ENCODE measurements at regions not wholly inside any gene's neighbourhood (a gene's known extent, or its start where the extent isn't known, plus 50 kb on each side); places are given as distances from the start of the nearest gene placed in this dataset.
A peak's percentile ranks its signal among the peaks of the same experiment; 100 is the strongest.
"Not testable (repeated sequence)": the region's sequence is repeated elsewhere in the genome, so short reads cannot be mapped to it uniquely, and the experiment has no call there.

- not testable (repeated sequence) for H3K36me3 ChIP-seq (ENCODE audit: insufficient read depth, low read length); H3K4me3 ChIP-seq (ENCODE audit: low read length); H3K79me2 ChIP-seq (replicated peaks; ENCODE audit: insufficient read depth, low read length); H3K9me2 ChIP-seq (ENCODE audit: insufficient read depth, low read length); H3F3A ChIP-seq (ENCODE audit: insufficient read depth, low read length, poor library complexity, severe bottlenecking); H3K9me3 ChIP-seq (ENCODE audit: low read length); H3K4me2 ChIP-seq (ENCODE audit: low read length); H3K9ac ChIP-seq (ENCODE audit: low read length); H2AFZ ChIP-seq (ENCODE audit: low read depth, low read length); H3K27ac ChIP-seq (ENCODE audit: low read length); H4K20me1 ChIP-seq (ENCODE audit: insufficient read depth); H3K27me3 ChIP-seq (ENCODE audit: insufficient read depth, low read depth, low read length)
- TF ChIP-seq, protein P1, sequence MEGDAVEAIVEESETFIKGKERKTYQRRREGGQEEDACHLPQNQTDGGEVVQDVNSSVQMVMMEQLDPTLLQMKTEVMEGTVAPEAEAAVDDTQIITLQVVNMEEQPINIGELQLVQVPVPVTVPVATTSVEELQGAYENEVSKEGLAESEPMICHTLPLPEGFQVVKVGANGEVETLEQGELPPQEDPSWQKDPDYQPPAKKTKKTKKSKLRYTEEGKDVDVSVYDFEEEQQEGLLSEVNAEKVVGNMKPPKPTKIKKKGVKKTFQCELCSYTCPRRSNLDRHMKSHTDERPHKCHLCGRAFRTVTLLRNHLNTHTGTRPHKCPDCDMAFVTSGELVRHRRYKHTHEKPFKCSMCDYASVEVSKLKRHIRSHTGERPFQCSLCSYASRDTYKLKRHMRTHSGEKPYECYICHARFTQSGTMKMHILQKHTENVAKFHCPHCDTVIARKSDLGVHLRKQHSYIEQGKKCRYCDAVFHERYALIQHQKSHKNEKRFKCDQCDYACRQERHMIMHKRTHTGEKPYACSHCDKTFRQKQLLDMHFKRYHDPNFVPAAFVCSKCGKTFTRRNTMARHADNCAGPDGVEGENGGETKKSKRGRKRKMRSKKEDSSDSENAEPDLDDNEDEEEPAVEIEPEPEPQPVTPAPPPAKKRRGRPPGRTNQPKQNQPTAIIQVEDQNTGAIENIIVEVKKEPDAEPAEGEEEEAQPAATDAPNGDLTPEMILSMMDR (IDR thresholded peaks at IDR 0.05; ENCODE audit: poor library complexity, severe bottlenecking): peak; percentile 62
- TF ChIP-seq RAD21 (conservative IDR thresholded peaks at IDR 0.05): peak; percentile 40
- TF ChIP-seq SMC3 (conservative IDR thresholded peaks at IDR 0.05; ENCODE audit: poor library complexity): peak; percentile 42
Observed at GRCh38 chr22:16911340-16911739, 86.1 kb upstream of the XKR3 start.

GRCh38 chr22:16902051-16902450 lies 76.8 kb upstream of the XKR3 start:
- H3K9me3 ChIP-seq (ENCODE audit: low read length); H3K27ac ChIP-seq (ENCODE audit: low read length); H3K4me3 ChIP-seq (ENCODE audit: low read length); H3K27me3 ChIP-seq (ENCODE audit: insufficient read depth, low read depth, low read length); H3F3A ChIP-seq (ENCODE audit: insufficient read depth, low read length, poor library complexity, severe bottlenecking); H3K4me2 ChIP-seq (ENCODE audit: low read length); H2AFZ ChIP-seq (ENCODE audit: low read depth, low read length); H3K9me2 ChIP-seq (ENCODE audit: insufficient read depth, low read length); H3K9ac ChIP-seq (ENCODE audit: low read length); H3K79me2 ChIP-seq (replicated peaks; ENCODE audit: insufficient read depth, low read length); H4K20me1 ChIP-seq (ENCODE audit: insufficient read depth); H3K36me3 ChIP-seq (ENCODE audit: insufficient read depth, low read length): not testable (repeated sequence)

DNA sequence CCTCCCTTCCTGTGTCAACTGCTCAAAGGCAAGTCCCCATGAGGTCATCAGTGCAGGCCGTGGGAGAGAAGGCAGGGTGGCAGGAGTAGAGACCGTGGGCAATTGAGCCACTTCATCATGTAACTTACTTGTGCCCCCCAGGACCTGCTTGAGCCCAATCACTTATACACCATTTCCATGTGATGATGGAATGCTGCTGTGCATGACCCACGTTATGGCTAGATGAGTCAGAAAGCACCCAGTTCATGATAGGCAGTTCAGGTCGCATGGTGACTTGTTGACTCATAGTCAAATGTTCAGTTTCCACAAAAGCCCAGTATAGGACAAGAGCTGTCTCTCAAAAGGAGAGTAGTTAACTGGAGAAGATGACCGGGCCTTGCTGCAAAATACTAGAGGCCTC lies 76.4 kb upstream of the XKR3 start:
- not testable (repeated sequence) for H3K36me3 ChIP-seq (ENCODE audit: insufficient read depth, low read length); H3K79me2 ChIP-seq (replicated peaks; ENCODE audit: insufficient read depth, low read length); H2AFZ ChIP-seq (ENCODE audit: low read depth, low read length); H3K4me2 ChIP-seq (ENCODE audit: low read length); H3K27me3 ChIP-seq (ENCODE audit: insufficient read depth, low read depth, low read length); H3K9ac ChIP-seq (ENCODE audit: low read length); H3K9me2 ChIP-seq (ENCODE audit: insufficient read depth, low read length); H3K27ac ChIP-seq (ENCODE audit: low read length); H3K9me3 ChIP-seq (ENCODE audit: low read length); H3K4me3 ChIP-seq (ENCODE audit: low read length); H3F3A ChIP-seq (ENCODE audit: insufficient read depth, low read length, poor library complexity, severe bottlenecking); H4K20me1 ChIP-seq (ENCODE audit: insufficient read depth)

- H3K27me3 ChIP-seq (ENCODE audit: insufficient read depth, low read depth, low read length); H3K9me3 ChIP-seq (ENCODE audit: low read length); H3F3A ChIP-seq (ENCODE audit: insufficient read depth, low read length, poor library complexity, severe bottlenecking); H3K36me3 ChIP-seq (ENCODE audit: insufficient read depth, low read length); H3K4me2 ChIP-seq (ENCODE audit: low read length); H3K9ac ChIP-seq (ENCODE audit: low read length); H3K9me2 ChIP-seq (ENCODE audit: insufficient read depth, low read length); H4K20me1 ChIP-seq (ENCODE audit: insufficient read depth); H2AFZ ChIP-seq (ENCODE audit: low read depth, low read length); H3K4me3 ChIP-seq (ENCODE audit: low read length); H3K79me2 ChIP-seq (replicated peaks; ENCODE audit: insufficient read depth, low read length); H3K27ac ChIP-seq (ENCODE audit: low read length): not testable (repeated sequence)
Observed at GRCh38 chr22:16899358-16899757, 74.1 kb upstream of the XKR3 start.

GRCh38 chr22:16897365-16897764 lies 72.2 kb upstream of the XKR3 start:
- H3K27me3 ChIP-seq (ENCODE audit: insufficient read depth, low read depth, low read length); H3K27ac ChIP-seq (ENCODE audit: low read length); H3K9ac ChIP-seq (ENCODE audit: low read length); H3K36me3 ChIP-seq (ENCODE audit: insufficient read depth, low read length); H3K9me2 ChIP-seq (ENCODE audit: insufficient read depth, low read length); H3K9me3 ChIP-seq (ENCODE audit: low read length); H4K20me1 ChIP-seq (ENCODE audit: insufficient read depth); H3F3A ChIP-seq (ENCODE audit: insufficient read depth, low read length, poor library complexity, severe bottlenecking); H3K4me3 ChIP-seq (ENCODE audit: low read length); H3K79me2 ChIP-seq (replicated peaks; ENCODE audit: insufficient read depth, low read length); H2AFZ ChIP-seq (ENCODE audit: low read depth, low read length); H3K4me2 ChIP-seq (ENCODE audit: low read length): not testable (repeated sequence)
- TF ChIP-seq SMC3 (conservative IDR thresholded peaks at IDR 0.05; ENCODE audit: poor library complexity): peak; percentile 15
- TF ChIP-seq, protein P1 (IDR thresholded peaks at IDR 0.05; ENCODE audit: poor library complexity, severe bottlenecking): peak; percentile 33

All from neural cell (in vitro differentiated cells).